ENCODE measurements at regions not wholly inside any gene's neighbourhood (a gene's known extent, or its start where the extent isn't known, plus 50 kb on each side); places are given as distances from the start of the nearest gene placed in this dataset.
"Not testable (repeated sequence)": the region's sequence is repeated elsewhere in the genome, so short reads cannot be mapped to it uniquely, and the experiment has no call there.

DNA sequence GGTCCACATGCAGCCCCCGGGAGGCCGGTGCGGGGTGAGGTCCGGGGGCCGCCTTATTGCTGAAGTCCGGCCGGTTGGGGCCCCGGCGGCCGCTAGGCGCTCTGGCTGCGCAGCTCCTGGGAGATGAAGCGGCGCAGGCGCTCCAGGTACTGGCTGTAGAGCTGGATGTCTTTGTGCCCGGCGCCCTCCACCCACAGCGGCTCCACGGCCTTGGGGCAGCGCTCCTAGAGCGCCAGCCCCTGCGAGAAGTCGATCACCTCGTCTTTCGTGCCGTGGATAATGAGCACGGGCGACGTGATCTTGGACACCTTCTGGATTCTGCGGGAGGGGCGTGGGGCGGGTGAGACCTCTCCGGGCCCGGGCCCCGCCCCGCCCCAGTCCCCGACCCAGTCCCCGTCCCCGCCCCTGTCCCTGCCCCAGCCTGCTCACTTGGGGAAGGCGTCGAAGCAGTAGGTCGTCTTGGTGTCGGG, 76.3 kb downstream of the GOLGA8F start:
- not testable (repeated sequence) for TF ChIP-seq POLR2A (IDR thresholded peaks at IDR 0.05; ENCODE audit: low read depth); POLR2AphosphoS5 (IDR thresholded peaks at IDR 0.05); EP300 (IDR thresholded peaks at IDR 0.05)
- peak in 1 of 3 experiments; percentile 9 for TF ChIP-seq CTCF (IDR thresholded peaks at IDR 0.05)
